CD4-positive, alpha-beta T cell (primary cell): ENCODE measurements at regions not wholly inside any gene's neighbourhood (a gene's known extent, or its start where the extent isn't known, plus 50 kb on each side); places are given as distances from the start of the nearest gene placed in this dataset.

ENCODE experiments used
- ATAC-seq: fragments of 200-7000 bp; cut with Tn5 transposase; one replicate; pipeline ENCODE4 v1.10.0; 2022; ENCODE audit warnings: mild to moderate bottlenecking; ENCODE audit not compliant: poor library complexity
- CTCF ChIA-PET: fragments of 350-600 bp; sonication (Branson Sonifier 250); formaldehyde crosslinking; loops from one replicate; lab custom pipeline; 2021; ENCODE audit warnings: antibody characterized with exemption, inconsistent platforms; lab: Charles Lee
- POLR2A ChIA-PET: fragments of 350-600 bp; sonication (Branson Sonifier 250); formaldehyde crosslinking; loops from one replicate; lab custom pipeline; 2021; ENCODE audit warnings: antibody characterized with exemption, inconsistent platforms; lab: Charles Lee
- DNase-seq, 14 experiments: peaks; one replicate each; pipeline ENCODE4 v3.0.0-alpha.2; 2013 to 2020; ENCODE audit warnings: mixed read lengths in 2 of 14
- H3K27ac ChIP-seq, 2 donors: one replicate each; pipeline versions ENCODE4 v1.5.1 to v1.7.0; 2013; ENCODE audit warnings: low read length in 2 of 2, low read depth in 1 of 2, mild to moderate bottlenecking in 1 of 2
- H3K27me3 ChIP-seq, 2 experiments: 1 replicate in 1 of 2; 2 replicates in 1 of 2; pipeline versions ENCODE4 v1.6.1 to v1.7.0; 2013; ENCODE audit warnings: low read length in 2 of 2, control low read depth in 1 of 2, mild to moderate bottlenecking in 1 of 2, moderate library complexity in 1 of 2; ENCODE audit not compliant: insufficient read depth in 2 of 2, control insufficient read depth in 1 of 2
- H3K36me3 ChIP-seq: one replicate; pipeline ENCODE4 v1.6.1; 2013; ENCODE audit warnings: low read length, control low read depth; ENCODE audit not compliant: insufficient read depth
- H3K4me1 ChIP-seq: one replicate; pipeline ENCODE4 v1.6.1; 2013; ENCODE audit warnings: low read length, control low read depth; ENCODE audit not compliant: insufficient read depth
- H3K4me3 ChIP-seq: one replicate; pipeline ENCODE4 v1.5.1; 2013; ENCODE audit warnings: mild to moderate bottlenecking, low read length, moderate library complexity
- H3K9me3 ChIP-seq, 2 experiments: 1 replicate in 1 of 2; 2 replicates in 1 of 2; pipeline versions ENCODE4 v1.6.1 to v1.7.0; 2013; ENCODE audit warnings: low read length in 2 of 2, mild to moderate bottlenecking in 2 of 2, control low read depth in 1 of 2, moderate library complexity in 1 of 2; ENCODE audit not compliant: control insufficient read depth in 1 of 2, insufficient read depth in 1 of 2
- H3K27ac Mint-ChIP-seq: one replicate; pipeline ENCODE4 v1.8.0; 2020; ENCODE audit warnings: mixed read lengths
- H3K27me3 Mint-ChIP-seq: one replicate; pipeline ENCODE4 v1.8.0; 2021; ENCODE audit warnings: mixed read lengths
- H3K36me3 Mint-ChIP-seq: one replicate; pipeline ENCODE4 v1.8.0; 2021; ENCODE audit warnings: low read depth, mixed read lengths
- H3K4me1 Mint-ChIP-seq: one replicate; pipeline ENCODE4 v1.8.0; 2021; ENCODE audit warnings: low read depth, mixed read lengths
- H3K4me3 Mint-ChIP-seq: one replicate; pipeline ENCODE4 v1.8.0; 2020; ENCODE audit warnings: mild to moderate bottlenecking, mixed read lengths
- H3K9me3 Mint-ChIP-seq: one replicate; pipeline ENCODE4 v1.8.0; 2020; ENCODE audit warnings: mixed read lengths
- CTCF ChIP-seq: fragments of 200-600 bp; IDR thresholded peaks from one replicate; pipeline ENCODE4 v1.8.0; 2022; ENCODE audit warnings: antibody characterized with exemption, mild to moderate bottlenecking
- intact Hi-C, 2 experiments: fragments of 100-400 bp; cut with DNase I in 1 of 2; cut with micrococcal nuclease in 1 of 2; formaldehyde crosslinking; loops; one replicate each; pipeline versions ENCODE4 v1.15.1 to v1.9.0; 2023 to 2025; cut with DNase I, micrococcal nuclease

- Mint-ChIP-seq H3K4me1 (no peaks in the 10 kb centered on the region), H3K27ac (no peak overlapping the region), H3K9me3 (no peaks in the 10 kb centered on the region), H3K4me3 (no peak overlapping the region), H3K36me3 (no peaks in the 10 kb centered on the region), H3K27me3 (no peaks in the 10 kb centered on the region)
- Histone ChIP-seq H3K27me3 (no peaks in the 10 kb centered on the region), H3K27ac (no peak overlapping the region), H3K36me3 (no peaks in the 10 kb centered on the region), H3K4me3 (no peak overlapping the region), H3K9me3 (no peaks in the 10 kb centered on the region), H3K4me1 (no peaks in the 10 kb centered on the region)
- ChIA-PET POLR2A (no interaction called here), CTCF (no interaction called here)
- DNase-seq (no peak), ATAC-seq (no peak)
- intact Hi-C loops, result no loop called here
- no peak for TF ChIP-seq CTCF
Measured at GRCh38 chr7:115578576-115578975, 452.0 kb downstream of the TFEC start.

GRCh38 chr7:115574681-115575291, 455.8 kb downstream of the TFEC start:
- no peaks in the 10 kb centered on the region for H3K4me1 ChIP-seq
- POLR2A ChIA-PET, result no interaction called here
- no peak overlapping the region for H3K4me3 Mint-ChIP-seq
- intact Hi-C loops, result no loop called here
- H3K27ac Mint-ChIP-seq, result no peak overlapping the region
- no peaks in the 10 kb centered on the region for H3K27me3 ChIP-seq
- H3K9me3 Mint-ChIP-seq, result no peaks in the 10 kb centered on the region
- no peak for DNase-seq
- no peaks in the 10 kb centered on the region for H3K36me3 Mint-ChIP-seq
- no peaks in the 10 kb centered on the region for H3K36me3 ChIP-seq
- H3K4me1 Mint-ChIP-seq, result no peaks in the 10 kb centered on the region
- CTCF ChIA-PET, result interaction anchor here (1.2 kb wide), 1 partner anchor 8 kb away, joined by 4 read pairs; no protein-coding TSS in a partner anchor
- no peak for ATAC-seq
- no peak overlapping the region for H3K27ac ChIP-seq
- H3K9me3 ChIP-seq, result no peaks in the 10 kb centered on the region
- TF ChIP-seq CTCF, result no peak
- H3K4me3 ChIP-seq, result no peak overlapping the region
- H3K27me3 Mint-ChIP-seq, result no peaks in the 10 kb centered on the region

- no peak for DNase-seq
- Mint-ChIP-seq H3K27ac (no peak overlapping the region), H3K36me3 (no peaks in the 10 kb centered on the region), H3K9me3 (no peaks in the 10 kb centered on the region), H3K27me3 (no peaks in the 10 kb centered on the region), H3K4me1 (no peaks in the 10 kb centered on the region), H3K4me3 (no peak overlapping the region)
- no peak overlapping the region for H3K27ac ChIP-seq
- intact Hi-C loops, result no loop called here
- H3K4me1 ChIP-seq, result no peaks in the 10 kb centered on the region
- no peaks in the 10 kb centered on the region for H3K9me3 ChIP-seq
- H3K36me3 ChIP-seq, result no peaks in the 10 kb centered on the region
- H3K4me3 ChIP-seq, result no peak overlapping the region
- ChIA-PET POLR2A (no interaction called here), CTCF (no interaction called here)
- TF ChIP-seq CTCF, result no peak
- no peaks in the 10 kb centered on the region for H3K27me3 ChIP-seq
- ATAC-seq, result no peak
Measured at GRCh38 chr7:115572111-115572510, 458.5 kb downstream of the TFEC start.
